GM10248 (cell line): ENCODE measurements at regions not wholly inside any gene's neighbourhood (a gene's known extent, or its start where the extent isn't known, plus 50 kb on each side); places are given as distances from the start of the nearest gene placed in this dataset.
"Not testable (repeated sequence)": the region's sequence is repeated elsewhere in the genome, so short reads cannot be mapped to it uniquely, and the experiment has no call there.

Experiments
- CTCF ChIA-PET: fragments of 300-600 bp; sonication (Branson Sonifier 250); formaldehyde crosslinking; extraction: SDS; loops from one replicate; lab custom pipeline; 2021; ENCODE audit warnings: antibody characterized with exemption; lab: Yijun Ruan, JAX
- POLR2A ChIA-PET: fragments of 350-650 bp; sonication (Branson Sonifier 250); formaldehyde crosslinking; extraction: SDS; loops from one replicate; lab custom pipeline; 2020; ENCODE audit warnings: antibody characterized with exemption; lab: Yijun Ruan, JAX
- DNase-seq: peaks from one replicate; pipeline ENCODE4 v3.0.0; 2012; ENCODE audit errors: extremely low spot score
- CTCF ChIP-seq: IDR thresholded peaks from 2 replicates; pipeline ENCODE4 v1.5.1; 2012; ENCODE audit warnings: mild to moderate bottlenecking, low read depth; ENCODE audit errors: extremely low read depth, missing control alignments, control extremely low read depth

GRCh38 chr1:217989510-217989909, 295.6 kb upstream of the RRP15 start:
- POLR2A ChIA-PET = no interaction called here
- DNase-seq = no peak
- TF ChIP-seq CTCF = no peak
- CTCF ChIA-PET = no interaction called here

- POLR2A ChIA-PET = no interaction called here
- no peak for TF ChIP-seq CTCF
- DNase-seq = no peak
- CTCF ChIA-PET = no interaction called here
Measured at GRCh38 chr1:217993439-217993838, 291.7 kb upstream of the RRP15 start.

GRCh38 chr1:218008296-218008695, 276.8 kb upstream of the RRP15 start:
- POLR2A ChIA-PET, DNase-seq: not testable (repeated sequence)
- CTCF ChIA-PET = interaction anchor here (1.2 to 2.4 kb wide), 3 partner anchors 8 to 13 kb away, joined by 3 to 16 read pairs (median 9); no protein-coding TSS in a partner anchor

- DNase-seq, POLR2A ChIA-PET: not testable (repeated sequence)
- CTCF ChIA-PET = interaction anchor here (2.8 kb wide), 1 partner anchor 7 kb away, joined by 16 read pairs; no protein-coding TSS in a partner anchor
Measured at GRCh38 chr1:218015106-218015505, 270.0 kb upstream of the RRP15 start.

GRCh38 chr1:218024211-218024720, 260.8 kb upstream of the RRP15 start:
- CTCF ChIA-PET = no interaction called here
- POLR2A ChIA-PET = no interaction called here
- DNase-seq = no peak
- TF ChIP-seq CTCF = no peak

- CTCF ChIA-PET = interaction anchor here (1.6 kb wide), 1 partner anchor 10 kb away, joined by 3 read pairs; no protein-coding TSS in a partner anchor
- TF ChIP-seq CTCF = no peak
- no peak for DNase-seq
- POLR2A ChIA-PET = no interaction called here
Measured at GRCh38 chr1:218025454-218025853, 259.6 kb upstream of the RRP15 start.

GRCh38 chr1:218027152-218027551, 257.9 kb upstream of the RRP15 start:
- TF ChIP-seq CTCF = no peak
- ChIA-PET CTCF (no interaction called here), POLR2A (no interaction called here)
- no peak for DNase-seq

GRCh38 chr1:218030846-218031245, 254.2 kb upstream of the RRP15 start:
- ChIA-PET POLR2A (no interaction called here), CTCF (no interaction called here)
- no peak for DNase-seq
- TF ChIP-seq CTCF = no peak
